Stimulated activated CD8-positive, alpha-beta memory T cell treated with anti-CD3 and anti-CD28 coated beads, Interleukin-4, amount 100 ng/mL, for 1 hour (primary cell): ENCODE measurements at regions not wholly inside any gene's neighbourhood (a gene's known extent, or its start where the extent isn't known, plus 50 kb on each side); places are given as distances from the start of the nearest gene placed in this dataset.
"Not testable (repeated sequence)": the region's sequence is repeated elsewhere in the genome, so short reads cannot be mapped to it uniquely, and the experiment has no call there.

Experiments used
- DNase-seq, 2 donors: peaks; one replicate each; pipeline ENCODE4 v3.0.0-alpha.2; 2020; ENCODE audit warnings: low read depth in 2 of 2, low spot score in 1 of 2

GRCh38 chr3:125645616-125646015 lies 50.3 kb upstream of the OSBPL11 start:
- DNase-seq: no peak

GRCh38 chr3:125646581-125646980 lies 51.3 kb upstream of the OSBPL11 start:
- DNase-seq: no peak

GRCh38 chr3:125647318-125648014 lies 52.2 kb upstream of the OSBPL11 start:
- DNase-seq: no peak

GRCh38 chr3:125651244-125651643 lies 55.9 kb upstream of the OSBPL11 start:
- no peak for DNase-seq

- DNase-seq: no peak
These were observed 57.1 kb upstream of the OSBPL11 start for GRCh38 chr3:125652349-125652748.

GRCh38 chr3:125654526-125654925 lies 59.2 kb upstream of the OSBPL11 start:
- no peak for DNase-seq

GRCh38 chr3:125662675-125663074 lies 67.4 kb upstream of the OSBPL11 start:
- DNase-seq: no peak

- DNase-seq: no peak
These were observed 75.1 kb upstream of the OSBPL11 start for GRCh38 chr3:125670352-125670751.

- no peak for DNase-seq
These were observed 75.6 kb upstream of the OSBPL11 start for GRCh38 chr3:125670945-125671344.

- no peak for DNase-seq
These were observed 76.4 kb upstream of the OSBPL11 start for GRCh38 chr3:125671461-125672243.

- no peak for DNase-seq
These were observed 80.5 kb upstream of the OSBPL11 start for GRCh38 chr3:125675791-125676190.

- no peak for DNase-seq
These were observed 84.0 kb upstream of the OSBPL11 start for GRCh38 chr3:125679258-125679657.

- no peak for DNase-seq
These were observed 85.8 kb upstream of the OSBPL11 start for GRCh38 chr3:125681146-125681545.

GRCh38 chr3:125681906-125682305 lies 86.6 kb upstream of the OSBPL11 start:
- not testable (repeated sequence) for DNase-seq

GRCh38 chr3:125682610-125683009 lies 87.3 kb upstream of the OSBPL11 start:
- not testable (repeated sequence) for DNase-seq

- no peak for DNase-seq
These were observed 88.0 kb upstream of the OSBPL11 start for GRCh38 chr3:125683067-125683829.

GRCh38 chr3:125684199-125684598 lies 88.9 kb upstream of the OSBPL11 start:
- DNase-seq: no peak

- not testable (repeated sequence) for DNase-seq
These were observed 90.4 kb upstream of the OSBPL11 start for GRCh38 chr3:125685741-125686140.

- DNase-seq: no peak
These were observed 97.1 kb upstream of the OSBPL11 start for GRCh38 chr3:125692361-125692760.

GRCh38 chr3:125693887-125694286 lies 98.6 kb upstream of the OSBPL11 start:
- DNase-seq: no peak

GRCh38 chr3:125694761-125695294 lies 99.5 kb upstream of the OSBPL11 start:
- no peak for DNase-seq

- no peak for DNase-seq
These were observed 100.4 kb upstream of the OSBPL11 start for GRCh38 chr3:125695688-125696087.
